ENCODE measurements at regions not wholly inside any gene's neighbourhood (a gene's known extent, or its start where the extent isn't known, plus 50 kb on each side); places are given as distances from the start of the nearest gene placed in this dataset.

DNA sequence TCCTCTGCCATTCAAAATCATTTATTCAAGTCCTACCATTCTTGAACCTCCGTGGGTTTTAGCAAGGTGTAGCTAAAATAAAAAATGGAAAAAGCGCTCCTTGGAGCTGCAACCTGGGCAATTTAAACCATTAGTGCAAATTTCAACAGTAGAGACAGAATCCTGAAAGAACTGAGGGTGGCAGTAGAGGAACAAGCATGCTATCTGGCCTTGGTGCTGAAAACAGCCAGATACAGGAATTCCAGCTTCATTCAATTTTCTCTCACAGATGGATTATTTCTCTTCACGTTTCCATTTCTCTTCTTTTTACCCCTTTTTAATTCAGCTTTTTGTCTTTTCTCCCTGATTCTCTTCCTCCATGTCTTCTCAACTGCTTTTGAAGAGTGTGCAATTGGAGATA lies 77.7 kb downstream of the OTUD1 start:
- H3K4me3 ChIP-seq (ENCODE audit: low read depth, low read length) = no peak overlapping the region
- TF ChIP-seq, protein P1, sequence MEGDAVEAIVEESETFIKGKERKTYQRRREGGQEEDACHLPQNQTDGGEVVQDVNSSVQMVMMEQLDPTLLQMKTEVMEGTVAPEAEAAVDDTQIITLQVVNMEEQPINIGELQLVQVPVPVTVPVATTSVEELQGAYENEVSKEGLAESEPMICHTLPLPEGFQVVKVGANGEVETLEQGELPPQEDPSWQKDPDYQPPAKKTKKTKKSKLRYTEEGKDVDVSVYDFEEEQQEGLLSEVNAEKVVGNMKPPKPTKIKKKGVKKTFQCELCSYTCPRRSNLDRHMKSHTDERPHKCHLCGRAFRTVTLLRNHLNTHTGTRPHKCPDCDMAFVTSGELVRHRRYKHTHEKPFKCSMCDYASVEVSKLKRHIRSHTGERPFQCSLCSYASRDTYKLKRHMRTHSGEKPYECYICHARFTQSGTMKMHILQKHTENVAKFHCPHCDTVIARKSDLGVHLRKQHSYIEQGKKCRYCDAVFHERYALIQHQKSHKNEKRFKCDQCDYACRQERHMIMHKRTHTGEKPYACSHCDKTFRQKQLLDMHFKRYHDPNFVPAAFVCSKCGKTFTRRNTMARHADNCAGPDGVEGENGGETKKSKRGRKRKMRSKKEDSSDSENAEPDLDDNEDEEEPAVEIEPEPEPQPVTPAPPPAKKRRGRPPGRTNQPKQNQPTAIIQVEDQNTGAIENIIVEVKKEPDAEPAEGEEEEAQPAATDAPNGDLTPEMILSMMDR (IDR thresholded peaks at IDR 0.05; ENCODE audit: low read depth, low read length) = no peak

DNA sequence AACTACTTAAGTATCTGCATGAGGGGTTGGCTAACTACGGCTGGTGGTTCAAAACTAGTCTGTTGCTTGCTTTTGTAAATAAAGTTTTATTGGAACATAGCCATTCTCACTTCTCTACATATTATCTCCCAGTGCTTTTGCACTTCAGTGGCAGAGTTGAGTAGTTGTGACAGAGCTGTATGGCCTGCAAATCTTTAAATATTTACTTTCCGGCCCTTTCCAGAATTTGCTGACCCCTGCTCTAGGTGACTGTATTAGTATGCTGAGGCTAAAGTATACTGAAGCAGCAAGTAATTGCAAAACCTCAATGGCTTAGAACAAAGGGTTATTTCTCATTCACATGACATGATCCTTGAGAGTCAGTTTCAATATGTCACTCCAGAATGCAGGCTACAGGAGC lies 78.3 kb downstream of the OTUD1 start:
- H3K4me3 ChIP-seq (ENCODE audit: low read depth, low read length) = no peak overlapping the region

DNA sequence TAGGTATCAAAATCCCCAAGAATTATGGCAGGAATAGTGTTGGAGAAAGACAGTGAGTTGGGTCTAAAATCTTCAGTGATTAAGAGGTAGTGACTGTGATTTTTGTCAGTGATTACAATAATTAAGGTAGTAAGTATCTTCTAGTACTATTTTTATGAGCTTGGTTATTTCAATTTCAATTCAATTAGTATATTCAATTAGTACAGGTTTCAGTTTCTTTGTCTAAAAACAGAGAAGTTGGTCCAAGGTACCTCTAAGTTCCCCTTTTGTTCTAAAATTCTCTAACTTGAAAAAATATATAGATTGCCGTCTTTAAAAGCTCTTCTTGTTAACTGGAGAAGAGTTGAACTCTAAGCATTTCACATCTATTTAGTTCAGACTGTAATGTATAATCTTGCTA lies 82.9 kb downstream of the OTUD1 start:
- TF ChIP-seq, protein P1 (IDR thresholded peaks at IDR 0.05; ENCODE audit: low read depth, low read length) = no peak
- H3K4me3 ChIP-seq (ENCODE audit: low read depth, low read length) = no peak overlapping the region

More for the DNA sequence above, 78.3 kb downstream of the OTUD1 start:
- TF ChIP-seq, protein P1 (IDR thresholded peaks at IDR 0.05; ENCODE audit: low read depth, low read length) = no peak

DNA sequence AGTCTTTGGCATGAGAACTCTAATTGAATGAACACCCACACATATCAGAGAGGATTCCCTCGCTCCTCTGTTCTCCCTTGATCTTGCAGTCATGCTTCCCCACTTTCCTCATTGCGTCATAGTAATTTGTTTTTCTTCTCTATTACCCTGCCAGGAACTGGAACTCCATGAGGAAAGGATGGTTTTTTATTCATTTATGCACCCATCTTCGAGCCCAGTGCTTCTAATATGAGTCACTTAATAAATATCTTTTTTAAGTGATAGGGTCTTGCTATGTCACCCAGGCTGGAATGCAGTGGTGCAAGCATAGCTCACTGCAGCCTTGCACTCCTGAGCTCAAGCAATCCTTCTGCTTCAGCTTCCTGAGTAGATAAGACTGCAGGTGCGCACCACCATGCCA lies 83.5 kb downstream of the OTUD1 start:
- no peak overlapping the region for H3K4me3 ChIP-seq (ENCODE audit: low read depth, low read length)
- TF ChIP-seq, protein P1 (IDR thresholded peaks at IDR 0.05; ENCODE audit: low read depth, low read length) = no peak

DNA sequence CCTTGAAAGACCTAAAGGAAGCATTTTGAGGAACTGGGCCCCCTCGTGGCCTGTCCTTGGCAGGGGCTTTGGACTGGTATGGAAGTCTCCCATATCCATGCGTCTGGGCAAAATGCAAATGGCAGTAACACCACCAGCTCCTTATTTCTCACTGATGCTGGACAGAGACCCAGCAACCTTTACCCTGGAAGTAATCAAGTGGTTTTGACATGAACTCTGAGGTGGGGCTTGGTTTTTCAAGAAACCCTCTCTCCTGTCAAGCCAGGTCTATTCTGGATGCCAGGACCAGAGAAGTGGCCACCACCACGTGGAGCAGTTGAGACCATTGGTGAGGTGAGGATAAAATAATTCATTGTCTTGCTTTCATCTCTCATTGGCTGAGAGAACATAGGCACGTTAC lies 84.4 kb downstream of the OTUD1 start:
- H3K4me3 ChIP-seq (ENCODE audit: low read depth, low read length) = no peak overlapping the region
- TF ChIP-seq, protein P1 (IDR thresholded peaks at IDR 0.05; ENCODE audit: low read depth, low read length) = no peak

DNA sequence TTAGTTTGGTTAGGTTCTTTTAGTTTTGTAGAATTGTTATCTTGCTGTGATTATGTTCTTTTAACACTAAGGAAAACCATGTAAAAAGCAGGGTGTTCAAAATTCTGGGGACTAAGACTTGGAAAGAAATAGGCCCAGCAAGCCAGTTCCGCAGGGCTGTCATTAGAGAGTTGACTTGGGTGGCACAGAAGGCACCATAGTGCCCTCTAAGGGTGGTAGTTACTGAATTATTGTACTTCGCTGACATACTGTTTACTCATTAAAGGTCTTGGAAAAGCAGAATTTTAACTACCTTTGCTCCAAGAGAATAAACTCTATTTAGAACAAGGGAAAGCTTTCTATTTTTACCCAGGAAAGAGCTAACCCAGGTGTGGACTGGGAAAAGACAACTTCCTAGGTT lies 86.5 kb downstream of the OTUD1 start:
- TF ChIP-seq, protein P1 (IDR thresholded peaks at IDR 0.05; ENCODE audit: low read depth, low read length) = no peak
- H3K4me3 ChIP-seq (ENCODE audit: low read depth, low read length) = no peak overlapping the region

DNA sequence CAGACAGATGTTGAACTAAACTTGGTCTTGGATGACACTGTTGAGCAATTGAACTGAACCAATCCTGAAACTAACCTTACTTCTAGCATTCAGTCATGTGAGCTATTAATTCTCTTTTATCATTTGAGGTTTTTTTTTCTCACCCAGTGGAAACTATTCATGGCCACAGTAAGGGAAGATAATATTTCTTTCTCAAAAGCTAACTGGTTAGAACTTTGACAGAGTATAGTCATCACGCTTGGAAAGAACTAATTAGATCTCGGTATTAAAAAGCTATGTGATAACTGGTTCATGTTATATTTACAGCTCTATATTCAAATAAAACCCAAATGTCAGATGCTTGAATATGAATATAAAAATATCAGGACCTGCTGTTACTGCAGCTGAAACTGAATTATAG lies 89.5 kb downstream of the OTUD1 start:
- no peak overlapping the region for H3K4me3 ChIP-seq (ENCODE audit: low read depth, low read length)
- TF ChIP-seq, protein P1 (IDR thresholded peaks at IDR 0.05; ENCODE audit: low read depth, low read length) = no peak
